ENCODE measurements at regions not wholly inside any gene's neighbourhood (a gene's known extent, or its start where the extent isn't known, plus 50 kb on each side); places are given as distances from the start of the nearest gene placed in this dataset.

GRCh38 chr6:91392951-91393350, 806.1 kb upstream of the MAP3K7 start:
- DNase-seq (ENCODE audit: low read depth), result no peak

GRCh38 chr6:91387290-91388059, 800.6 kb upstream of the MAP3K7 start:
- no peak for DNase-seq (ENCODE audit: low read depth)

- DNase-seq (ENCODE audit: low read depth), result no peak
These were observed 799.3 kb upstream of the MAP3K7 start for GRCh38 chr6:91386204-91386603.

GRCh38 chr6:91383207-91383606, 796.3 kb upstream of the MAP3K7 start:
- DNase-seq (ENCODE audit: low read depth), result no peak

- no peak for DNase-seq (ENCODE audit: low read depth)
These were observed 789.8 kb upstream of the MAP3K7 start for GRCh38 chr6:91376686-91377085.

GRCh38 chr6:91366781-91367180, 779.9 kb upstream of the MAP3K7 start:
- DNase-seq (ENCODE audit: low read depth), result no peak

GRCh38 chr6:91358986-91359385, 772.1 kb upstream of the MAP3K7 start:
- DNase-seq (ENCODE audit: low read depth), result no peak

- DNase-seq (ENCODE audit: low read depth), result no peak
These were observed 766.0 kb upstream of the MAP3K7 start for GRCh38 chr6:91352878-91353277.

GRCh38 chr6:91352321-91352720, 765.4 kb upstream of the MAP3K7 start:
- DNase-seq (ENCODE audit: low read depth), result no peak

- no peak for DNase-seq (ENCODE audit: low read depth)
These were observed 763.5 kb upstream of the MAP3K7 start for GRCh38 chr6:91350146-91350908.

- DNase-seq (ENCODE audit: low read depth), result no peak
These were observed 754.6 kb upstream of the MAP3K7 start for GRCh38 chr6:91341473-91341872.

GRCh38 chr6:91340896-91341395, 754.1 kb upstream of the MAP3K7 start:
- DNase-seq (ENCODE audit: low read depth), result no peak

GRCh38 chr6:91337967-91338366, 751.1 kb upstream of the MAP3K7 start:
- no peak for DNase-seq (ENCODE audit: low read depth)

- DNase-seq (ENCODE audit: low read depth), result no peak
These were observed 744.0 kb upstream of the MAP3K7 start for GRCh38 chr6:91330896-91331295.

GRCh38 chr6:91328241-91328640, 741.4 kb upstream of the MAP3K7 start:
- no peak for DNase-seq (ENCODE audit: low read depth)

- no peak for DNase-seq (ENCODE audit: low read depth)
These were observed 737.8 kb upstream of the MAP3K7 start for GRCh38 chr6:91324711-91325110.

GRCh38 chr6:91317984-91318383, 731.1 kb upstream of the MAP3K7 start:
- DNase-seq (ENCODE audit: low read depth), result no peak

- DNase-seq (ENCODE audit: low read depth), result no peak
These were observed 730.5 kb upstream of the MAP3K7 start for GRCh38 chr6:91317247-91317835.

GRCh38 chr6:91310178-91310577, 723.3 kb upstream of the MAP3K7 start:
- DNase-seq (ENCODE audit: low read depth), result no peak

- no peak for DNase-seq (ENCODE audit: low read depth)
These were observed 718.9 kb upstream of the MAP3K7 start for GRCh38 chr6:91305755-91306154.

- DNase-seq (ENCODE audit: low read depth), result no peak
These were observed 717.6 kb upstream of the MAP3K7 start for GRCh38 chr6:91304521-91304920.

GRCh38 chr6:91303326-91303725, 716.5 kb upstream of the MAP3K7 start:
- DNase-seq (ENCODE audit: low read depth), result no peak

Data from RPMI7951 (cell line).